Neural progenitor cell (in vitro differentiated cells): ENCODE measurements at regions not wholly inside any gene's neighbourhood (a gene's known extent, or its start where the extent isn't known, plus 50 kb on each side); places are given as distances from the start of the nearest gene placed in this dataset.

Experiments used
- CTCF ChIP-seq: fragments of 200-600 bp; sonication (generic); IDR thresholded peaks from 2 replicates; pipeline ENCODE4 v1.5.1; 2017; ENCODE audit warnings: antibody characterized with exemption, mild to moderate bottlenecking
- EZH2phosphoT487 ChIP-seq: fragments of 200-600 bp; sonication (generic); IDR thresholded peaks from 2 replicates; pipeline ENCODE4 v1.6.1; 2017; ENCODE audit warnings: antibody characterized with exemption

- TF ChIP-seq CTCF (no peak), EZH2phosphoT487 (no peak)
These were observed 495.6 kb upstream of the NEGR1 start for GRCh38 chr1:72777918-72778317.
